Superior temporal gyrus (tissue), 1 donor: ENCODE measurements at regions not wholly inside any gene's neighbourhood (a gene's known extent, or its start where the extent isn't known, plus 50 kb on each side); places are given as distances from the start of the nearest gene placed in this dataset.
"Not testable (repeated sequence)": the region's sequence is repeated elsewhere in the genome, so short reads cannot be mapped to it uniquely, and the experiment has no call there.

Experiments used
- DNase-seq: peaks from one replicate; pipeline ENCODE4 v3.0.0-alpha.2; 2016; ENCODE audit errors: extremely low spot score

DNA sequence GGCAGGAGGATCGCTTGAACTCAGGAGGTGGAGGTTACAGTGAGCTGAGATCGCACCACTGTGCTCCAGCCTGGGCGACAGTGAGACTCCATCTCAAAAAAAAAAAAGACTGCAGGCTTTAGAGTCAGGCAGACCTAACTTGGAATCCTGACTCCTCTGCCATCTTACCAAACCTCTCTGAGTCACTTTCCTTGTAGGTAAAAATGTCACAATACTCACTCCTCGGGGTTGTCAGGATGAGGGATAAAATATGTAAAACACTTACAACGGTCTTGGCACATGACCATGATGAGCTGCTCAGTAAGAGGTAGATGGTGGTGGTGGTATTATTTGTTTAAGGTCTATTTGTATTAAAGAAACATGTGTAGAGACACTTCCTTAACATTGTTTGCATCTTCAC is 154.1 kb upstream of the PDE1C start:
- DNase-seq = no peak

DNA sequence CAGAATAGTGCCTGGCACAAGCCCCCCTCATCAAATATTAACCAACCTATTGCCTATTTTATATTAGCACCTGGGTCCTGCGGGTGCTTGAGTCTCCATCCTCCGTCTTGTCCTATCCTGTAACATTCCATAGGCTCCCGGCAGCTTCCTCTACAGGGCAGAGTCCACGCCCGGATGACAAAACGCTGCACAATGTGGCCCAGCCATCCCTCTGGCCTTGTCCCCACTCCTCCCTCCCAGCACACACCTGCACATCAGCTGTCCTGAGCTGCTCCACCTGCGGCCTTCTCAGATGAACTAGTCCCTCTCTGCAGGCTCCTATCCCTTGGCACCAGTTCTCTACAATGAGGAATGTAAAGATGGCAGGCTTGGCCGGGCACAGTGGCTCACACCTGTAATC is 153.5 kb upstream of the PDE1C start:
- no peak for DNase-seq

DNA sequence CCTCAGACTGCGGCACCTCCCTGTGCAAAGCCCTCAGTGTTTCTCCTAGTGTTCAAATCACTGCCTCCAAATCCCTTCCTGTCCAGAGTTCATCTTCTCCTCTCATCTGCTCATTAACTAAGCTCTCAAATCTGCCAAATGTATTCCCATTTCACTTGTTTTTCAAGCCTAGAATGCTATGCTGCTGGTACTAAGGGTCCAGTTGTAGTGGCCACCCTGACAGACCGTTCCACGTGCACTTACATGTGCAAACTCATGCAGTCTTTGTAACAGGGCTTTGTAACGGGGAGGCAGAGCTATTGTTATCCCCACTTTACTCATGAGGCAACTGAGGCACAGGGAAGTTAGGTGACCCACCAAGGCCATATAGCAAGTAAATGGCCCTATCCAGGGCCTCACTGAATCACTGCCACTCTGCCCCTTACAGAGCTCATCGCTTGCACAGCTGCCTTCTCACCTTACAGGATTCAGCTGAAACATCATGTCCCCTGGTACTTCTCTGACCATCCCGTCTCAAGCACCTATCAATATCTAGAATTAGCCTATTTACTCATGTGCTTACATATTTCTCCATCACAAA is 153.0 kb upstream of the PDE1C start:
- no peak for DNase-seq

DNA sequence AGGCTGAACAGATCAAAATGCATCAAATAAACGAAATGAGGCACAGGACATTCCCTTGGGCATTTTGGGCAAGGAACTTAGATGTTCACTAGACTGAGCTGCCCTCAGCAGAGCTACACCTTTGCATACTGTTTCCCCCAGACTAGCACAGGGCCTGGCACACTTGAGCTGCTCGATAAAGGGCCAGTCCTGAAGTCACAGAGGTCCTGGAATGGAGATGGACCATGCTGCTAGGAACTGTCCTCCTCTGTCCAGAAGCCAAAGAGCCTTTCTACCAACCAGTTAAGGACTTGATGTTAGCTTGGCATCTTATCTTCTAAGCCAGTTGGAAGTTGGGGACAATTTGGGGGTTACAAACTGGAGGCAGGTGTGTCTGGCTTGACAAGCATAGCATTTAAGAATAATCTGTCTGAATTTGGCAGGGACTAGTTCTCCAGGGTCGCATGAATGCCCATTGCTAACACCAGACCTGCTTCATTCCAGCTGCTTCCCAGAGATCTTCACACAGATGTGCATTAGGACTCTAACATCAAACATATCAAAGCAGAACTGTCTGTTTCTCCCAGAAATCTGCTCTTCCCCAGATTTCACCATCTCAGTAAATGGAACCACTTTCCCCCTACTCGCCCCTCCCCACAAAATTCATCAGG is 152.2 kb upstream of the PDE1C start:
- DNase-seq = no peak

DNA sequence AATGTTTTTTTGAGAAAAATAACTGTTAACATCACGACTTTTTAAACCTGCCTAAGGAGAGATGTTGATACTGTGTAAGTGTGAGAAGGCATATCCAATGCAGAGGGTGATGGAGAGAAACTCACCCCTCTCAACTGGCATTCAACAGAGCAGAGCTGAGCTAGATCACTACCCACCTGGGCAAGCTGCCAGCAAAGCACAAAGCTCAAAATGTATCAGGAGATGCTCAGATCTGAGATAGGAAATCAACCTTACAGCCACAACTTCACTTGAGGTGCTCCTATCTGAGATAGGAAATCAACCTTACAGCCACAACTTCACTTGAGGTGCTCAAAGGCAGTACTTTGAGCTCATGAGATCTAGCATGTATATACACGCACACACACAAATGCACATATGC is 151.5 kb upstream of the PDE1C start:
- no peak for DNase-seq

DNA sequence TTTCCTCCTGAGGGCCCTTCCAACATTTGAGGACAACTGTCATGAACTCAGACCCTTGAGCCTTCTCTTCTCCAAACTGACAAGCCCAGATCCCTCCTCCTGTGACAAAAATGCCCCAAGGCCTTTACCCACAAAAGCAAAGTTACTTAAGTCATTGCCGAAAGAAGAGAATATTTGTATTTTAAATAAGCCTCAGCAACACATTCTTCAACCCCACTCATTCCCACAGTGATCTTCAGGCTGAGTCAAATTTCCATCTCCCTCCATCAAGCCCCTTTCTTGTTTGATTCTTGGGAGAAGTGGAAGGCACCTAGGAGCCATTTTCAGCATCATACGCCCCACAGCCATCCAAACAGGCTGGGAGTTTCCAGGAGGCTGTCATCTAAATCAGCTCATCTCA is 150.8 kb upstream of the PDE1C start:
- no peak for DNase-seq

DNA sequence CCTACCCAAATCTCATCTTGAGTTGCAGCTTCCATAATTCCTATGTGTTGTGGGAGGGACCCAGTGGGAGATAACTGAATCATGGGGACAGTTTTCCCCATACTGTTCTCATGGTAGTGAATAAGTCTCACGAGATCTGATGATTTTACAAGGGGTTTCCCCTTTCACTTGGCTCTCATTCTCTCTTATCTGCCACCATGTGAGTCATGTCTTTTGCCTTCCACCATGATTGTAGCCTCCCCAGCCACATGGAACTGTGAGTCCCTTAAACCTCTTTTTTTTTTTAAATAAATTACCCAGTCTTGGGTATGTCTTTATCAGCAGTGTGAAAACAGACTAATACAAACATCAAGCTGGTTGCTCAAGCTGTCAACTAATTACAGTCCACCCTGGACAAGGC is 149.6 kb upstream of the PDE1C start:
- DNase-seq = not testable (repeated sequence)

DNA sequence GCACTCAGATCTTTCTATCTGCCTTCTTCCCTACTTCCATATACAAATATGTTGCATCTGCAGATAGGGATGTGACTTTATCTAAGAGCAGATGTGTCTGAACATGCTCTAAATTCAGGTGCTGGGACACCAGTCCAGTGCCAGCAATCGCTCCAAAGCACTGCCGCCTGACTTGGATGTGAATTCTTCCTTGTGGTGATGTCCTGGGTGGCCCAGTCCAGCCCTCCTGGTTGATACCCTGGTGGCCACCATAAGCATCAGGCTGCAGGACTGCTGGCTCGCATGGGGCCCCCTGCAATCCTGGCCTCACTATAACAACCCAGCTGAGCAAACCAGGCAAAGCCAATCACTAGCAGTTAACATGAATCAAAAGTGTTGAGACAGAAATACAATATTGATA is 149.2 kb upstream of the PDE1C start:
- DNase-seq = no peak

DNA sequence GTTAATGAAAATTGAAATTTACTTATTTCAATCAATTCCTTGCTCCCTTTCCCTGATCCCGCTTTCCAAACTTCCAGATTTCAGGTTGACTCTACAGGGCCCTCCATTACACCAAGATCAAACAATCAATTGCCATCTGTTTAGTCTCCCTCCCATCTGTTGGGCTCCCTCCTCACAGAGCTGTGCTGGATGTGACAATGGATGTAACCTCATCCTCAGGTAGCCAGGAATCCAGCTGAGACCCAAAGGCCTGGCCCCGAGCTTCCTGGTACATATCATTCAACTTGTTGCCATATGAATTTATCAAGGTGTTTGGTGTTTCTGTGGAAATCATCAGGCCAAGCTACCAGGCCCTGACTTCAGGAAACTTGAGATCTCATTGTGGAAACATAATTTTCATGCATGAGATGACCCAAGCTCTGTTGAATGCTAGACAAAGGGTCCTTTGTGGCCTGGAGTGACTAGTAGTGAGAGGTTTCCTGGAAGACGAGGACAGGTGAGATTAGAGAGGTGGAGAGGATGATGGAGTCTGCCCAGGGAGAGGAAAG is 148.6 kb upstream of the PDE1C start:
- no peak for DNase-seq

DNA sequence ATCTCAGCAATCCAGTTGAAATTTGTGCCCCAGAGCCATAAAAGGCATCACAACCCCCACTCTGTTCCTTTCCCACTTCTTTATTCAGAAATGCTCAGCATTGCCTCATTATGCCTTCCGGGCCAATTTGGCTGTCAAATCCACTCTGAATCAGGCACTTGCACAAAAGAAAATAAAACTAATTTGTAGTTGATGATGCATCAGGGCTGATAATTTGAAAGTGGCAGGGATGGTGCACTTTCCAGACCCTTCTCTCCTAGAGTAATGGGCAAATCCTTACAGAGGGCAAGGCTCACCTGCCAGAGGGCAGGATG is 147.9 kb upstream of the PDE1C start:
- peak; percentile 21 for DNase-seq

DNA sequence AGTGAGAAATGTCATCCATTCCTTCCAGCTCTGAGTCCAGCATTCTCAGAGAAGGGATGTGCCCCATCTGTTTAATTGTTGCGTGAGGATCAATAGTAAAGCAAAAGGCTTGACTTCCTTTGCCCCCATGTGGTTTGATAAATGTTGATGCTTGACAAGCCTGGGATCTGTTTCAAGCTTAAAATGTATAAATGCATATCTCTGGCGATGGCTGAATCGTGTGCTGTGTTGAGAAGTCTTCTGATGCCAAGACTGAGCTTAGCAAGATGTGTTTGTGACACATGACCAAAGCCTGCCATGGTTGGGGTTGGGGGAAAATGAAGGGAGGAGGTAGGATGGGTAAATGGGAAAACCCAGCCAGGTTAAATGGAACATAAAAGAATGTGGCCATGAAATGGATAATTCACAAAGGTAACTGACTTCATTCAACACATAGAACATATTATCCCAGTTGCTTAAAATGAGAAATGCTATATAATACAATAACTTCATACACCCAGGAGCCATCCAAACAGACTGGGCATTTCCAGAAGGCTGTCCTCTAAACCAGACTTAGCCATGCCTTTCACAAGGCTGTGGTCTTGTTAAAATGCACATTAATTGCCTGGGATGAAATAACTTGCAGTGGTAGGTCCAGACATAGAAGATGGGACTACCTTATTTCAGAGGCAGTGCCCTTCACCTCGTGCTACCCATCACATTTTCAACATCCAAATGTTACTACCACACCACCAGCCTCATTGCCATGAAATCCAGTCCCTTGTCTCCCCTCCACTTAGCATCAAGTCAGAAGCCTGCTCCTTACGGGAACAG is 147.3 kb upstream of the PDE1C start:
- no peak for DNase-seq

DNA sequence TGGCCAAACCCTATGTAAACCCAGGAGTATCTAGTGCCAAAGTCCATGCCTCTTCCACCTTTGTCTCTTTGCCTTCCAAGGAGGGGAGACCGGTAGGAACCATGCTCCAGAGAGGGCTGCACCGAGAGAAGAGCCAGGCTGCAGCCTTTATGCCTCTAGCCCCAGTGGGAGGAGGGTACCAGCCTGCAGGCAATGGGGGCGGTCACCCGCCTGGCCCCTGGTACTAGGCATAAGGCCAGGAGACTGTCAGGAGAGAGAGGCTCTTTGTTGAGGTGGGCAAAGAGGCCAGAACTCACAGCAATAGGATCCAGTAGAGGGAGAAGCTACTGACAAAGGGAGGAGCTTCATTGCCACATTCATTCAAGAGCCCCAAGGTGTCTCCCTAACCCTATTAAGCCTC is 146.6 kb upstream of the PDE1C start:
- no peak for DNase-seq

DNA sequence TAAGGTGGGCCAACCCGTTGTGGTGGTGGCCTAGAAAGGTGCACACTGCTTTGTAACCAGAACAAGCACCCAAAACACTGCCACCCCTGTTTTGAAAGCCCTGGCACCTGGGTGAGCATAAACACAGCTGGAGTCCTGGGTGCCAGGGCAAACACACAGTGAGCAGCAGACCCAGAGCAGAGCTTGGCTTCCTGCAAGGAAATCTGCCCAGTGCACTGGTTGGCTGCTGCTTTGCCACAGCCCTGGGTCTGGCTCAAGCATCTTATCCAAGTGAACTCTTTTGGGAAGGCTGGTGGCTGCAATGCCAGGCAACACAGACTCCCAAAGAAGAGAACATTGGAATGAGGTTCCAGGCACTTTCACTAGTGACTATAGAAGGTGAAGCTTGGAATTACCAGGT is 145.5 kb upstream of the PDE1C start:
- DNase-seq = no peak

DNA sequence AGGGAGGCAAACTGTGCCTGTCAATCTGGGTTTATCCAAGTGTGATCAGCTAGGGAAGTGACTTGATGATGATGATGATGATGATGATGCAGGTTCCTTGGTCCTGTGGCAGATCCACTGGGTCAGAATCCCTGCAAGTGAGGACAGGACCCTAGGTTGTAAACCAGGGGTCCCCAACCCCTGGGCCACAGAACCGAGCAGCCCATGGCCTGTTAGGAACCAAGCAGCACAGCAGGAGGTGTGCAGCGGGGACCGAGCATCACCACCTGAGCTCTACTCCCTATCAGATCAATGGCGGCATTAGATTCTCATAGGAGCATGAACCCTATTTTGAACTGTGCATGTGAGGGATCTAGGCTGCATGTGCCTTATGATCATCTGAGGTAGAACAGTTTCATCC is 144.7 kb upstream of the PDE1C start:
- DNase-seq = no peak

DNA sequence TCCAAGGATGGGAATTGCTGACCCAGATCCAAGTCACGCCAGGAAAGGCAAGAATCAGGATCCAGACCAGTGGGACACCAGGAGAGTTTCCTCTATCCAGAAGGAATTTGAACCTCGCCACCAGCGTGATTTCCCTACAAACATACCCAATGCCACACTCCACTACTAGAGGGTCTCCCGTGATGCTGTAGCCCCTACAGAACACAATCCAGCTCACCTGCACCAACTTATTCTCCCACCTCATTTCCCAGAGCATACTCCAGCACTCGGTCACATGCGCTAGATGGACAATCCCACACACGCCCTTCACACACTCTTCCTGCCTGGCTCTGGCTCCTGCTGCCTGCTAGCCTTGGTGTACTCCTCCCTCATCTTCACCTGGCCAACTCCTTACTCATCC is 142.1 kb upstream of the PDE1C start:
- DNase-seq = no peak

DNA sequence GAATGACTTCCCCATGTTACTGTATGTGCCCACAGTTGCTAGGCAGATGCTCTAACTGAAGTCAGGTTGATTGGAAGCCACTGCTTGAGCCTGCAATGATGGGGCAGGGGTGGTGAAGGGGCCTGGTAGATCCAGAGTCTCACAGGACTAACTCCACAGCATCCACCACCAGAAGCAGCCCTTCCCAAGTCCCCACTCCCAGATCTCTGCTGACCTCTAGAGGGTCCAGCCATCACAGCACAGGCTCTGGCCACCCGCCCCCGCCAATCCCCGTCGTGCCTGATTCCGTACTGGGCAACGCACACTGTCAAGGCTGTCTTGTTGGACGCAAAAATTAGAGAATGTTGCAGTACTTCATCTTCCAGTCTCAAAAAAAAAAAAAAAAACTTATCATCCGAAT is 136.8 kb upstream of the PDE1C start:
- DNase-seq = no peak

DNA sequence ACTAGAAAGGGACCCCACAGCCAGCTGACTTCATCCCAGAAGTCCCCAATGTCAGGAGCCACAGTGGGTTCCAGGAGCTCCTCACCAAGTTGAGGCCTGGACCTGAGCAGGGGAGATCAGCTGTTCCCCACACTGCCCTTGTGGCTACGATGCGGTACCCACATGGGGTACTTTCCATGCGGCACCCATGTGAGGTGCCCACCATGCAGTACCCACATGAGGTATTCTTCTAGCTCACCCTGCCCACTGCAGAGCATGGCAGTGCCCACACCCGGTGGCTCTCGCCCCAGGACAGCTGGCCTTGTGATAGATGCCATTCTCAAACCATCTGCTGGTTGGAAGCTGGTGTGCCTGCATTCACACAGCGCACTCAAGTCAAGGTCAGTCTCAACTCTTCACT is 136.3 kb upstream of the PDE1C start:
- DNase-seq = no peak

DNA sequence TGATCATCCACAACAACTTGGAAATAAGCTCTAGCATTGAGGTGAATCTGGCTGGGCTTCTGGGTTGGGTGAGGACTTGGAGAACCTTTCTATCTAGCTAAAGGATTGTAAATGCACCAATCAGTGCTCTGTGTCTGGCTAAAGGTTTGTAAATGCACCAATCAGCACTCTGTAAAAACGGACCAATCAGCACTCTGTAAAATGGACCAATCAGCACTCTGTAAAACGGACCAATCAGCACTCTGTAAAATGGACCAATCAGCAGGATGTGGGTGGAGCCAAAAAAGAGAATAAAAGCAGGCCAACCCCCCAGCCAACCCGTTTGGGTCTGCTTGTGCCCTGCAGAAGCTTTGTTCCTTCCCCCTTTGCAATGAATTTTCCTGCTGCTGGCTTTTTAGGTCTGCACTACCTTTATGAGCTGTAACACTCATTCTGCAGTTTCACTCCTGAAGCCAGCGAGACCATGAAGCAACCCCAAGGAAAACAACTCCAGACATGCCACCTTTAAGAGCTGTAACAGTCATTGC is 135.2 kb upstream of the PDE1C start:
- DNase-seq = not testable (repeated sequence)

DNA sequence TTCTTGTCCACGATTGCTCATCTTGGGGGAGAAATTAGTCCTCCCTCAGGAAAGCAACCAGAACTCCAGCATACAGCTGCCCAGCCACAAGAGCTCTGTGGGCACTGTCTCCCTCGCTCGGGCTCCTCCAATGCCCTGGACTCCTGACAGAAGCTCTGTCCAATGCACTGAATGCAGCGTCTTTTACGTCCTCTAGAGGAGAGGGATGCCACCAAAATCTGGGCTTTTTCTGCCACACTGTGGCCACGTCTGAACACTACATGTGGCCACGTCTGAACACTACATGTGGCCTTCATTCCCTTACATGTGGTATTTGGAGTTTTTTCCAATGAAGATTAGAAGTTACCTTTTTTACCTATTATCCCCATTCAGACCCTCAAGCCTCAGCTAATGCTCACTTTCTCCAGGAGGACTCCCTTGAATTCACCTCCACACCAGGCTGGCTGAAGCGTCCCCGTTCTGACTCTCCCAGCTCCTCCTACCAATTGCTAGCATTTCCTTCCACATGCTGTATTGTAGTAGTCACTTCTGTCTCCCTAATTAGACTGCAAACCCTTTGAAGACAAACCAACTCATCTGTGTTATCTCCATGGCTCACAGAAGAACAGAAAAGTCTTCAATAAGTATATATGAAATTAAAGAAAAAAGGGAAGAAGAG is 134.3 kb upstream of the PDE1C start:
- peak; percentile 97 for DNase-seq

DNA sequence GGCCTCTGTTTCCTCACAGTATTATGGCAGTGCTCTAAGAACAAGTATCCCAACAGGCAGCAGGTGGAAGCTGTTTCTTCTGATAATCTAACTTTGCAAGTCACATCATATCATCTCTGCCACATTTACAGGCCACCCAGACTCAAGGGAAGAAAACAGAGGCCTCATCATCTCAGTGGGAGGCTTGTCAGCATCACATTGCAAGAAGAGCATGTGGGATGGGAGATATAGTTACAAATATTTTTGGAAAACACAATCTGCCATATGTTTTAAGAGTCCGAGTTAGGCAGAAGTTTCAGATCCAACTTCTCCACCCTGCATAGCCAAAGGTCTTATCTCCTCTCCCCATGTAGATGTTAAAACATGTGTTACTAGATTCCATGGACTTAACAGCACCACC is 130.4 kb upstream of the PDE1C start:
- peak; percentile 26 for DNase-seq

DNA sequence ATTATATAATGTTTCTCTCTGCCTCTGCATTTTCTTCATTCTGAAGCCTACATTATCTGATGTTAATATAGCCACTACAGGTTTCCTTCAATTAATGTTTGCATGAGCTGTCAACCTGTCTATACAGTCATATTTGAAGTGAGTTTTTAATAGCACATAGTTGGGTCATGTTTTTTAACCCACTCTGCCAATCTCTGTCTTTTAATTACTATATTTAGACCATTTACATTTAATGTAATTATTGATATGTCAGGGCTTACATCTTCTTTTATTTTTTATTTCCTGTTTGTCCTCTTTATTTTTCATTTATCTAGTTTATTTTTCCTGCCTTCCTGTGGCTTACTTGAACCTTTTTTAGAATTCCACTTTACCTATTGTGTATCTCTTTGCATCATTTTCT is 124.3 kb upstream of the PDE1C start:
- DNase-seq = no peak

DNA sequence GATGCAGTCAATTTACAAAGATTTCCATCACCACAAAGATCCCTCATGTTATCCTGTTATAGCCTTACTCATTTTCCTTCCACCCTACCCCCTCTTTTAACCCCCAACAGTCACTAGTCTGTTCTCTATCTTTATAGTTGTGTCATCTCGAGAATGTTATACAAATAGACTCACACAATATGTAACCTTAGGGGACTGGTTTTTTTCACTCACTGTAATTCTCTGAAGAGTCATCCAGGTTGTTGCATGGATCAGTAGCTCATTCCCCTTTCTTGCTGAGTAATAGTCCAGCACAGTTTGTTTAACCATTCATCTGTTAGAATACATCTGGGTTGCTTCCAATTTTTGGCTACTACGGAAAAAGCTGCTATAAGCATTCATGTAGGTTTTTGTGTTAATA is 121.1 kb upstream of the PDE1C start:
- DNase-seq = no peak
